Activated CD8-positive, alpha-beta memory T cell treated with anti-CD3 and anti-CD28 coated beads for 36 hours (primary cell): ENCODE measurements at regions not wholly inside any gene's neighbourhood (a gene's known extent, or its start where the extent isn't known, plus 50 kb on each side); places are given as distances from the start of the nearest gene placed in this dataset.

ENCODE experiments used
- CTCF ChIA-PET: fragments of 350-600 bp; sonication (Branson Sonifier 250); formaldehyde crosslinking; loops from one replicate; lab custom pipeline; 2021; ENCODE audit warnings: antibody characterized with exemption; lab: Charles Lee
- POLR2A ChIA-PET: fragments of 350-600 bp; sonication (Branson Sonifier 250); formaldehyde crosslinking; loops from one replicate; lab custom pipeline; 2021; ENCODE audit warnings: antibody characterized with exemption; lab: Charles Lee

GRCh38 chr11:91731051-91731450, 493.6 kb upstream of the FAT3 start:
- ChIA-PET CTCF (no interaction called here), POLR2A (no interaction called here)

- ChIA-PET CTCF (no interaction called here), POLR2A (no interaction called here)
These were observed 494.0 kb upstream of the FAT3 start for GRCh38 chr11:91730620-91731019.

GRCh38 chr11:91730057-91730456, 494.6 kb upstream of the FAT3 start:
- ChIA-PET CTCF (no interaction called here), POLR2A (no interaction called here)

- ChIA-PET CTCF (interaction anchor here (1.1 kb wide), 1 partner anchor 31 kb away, joined by 3 read pairs; no protein-coding TSS in a partner anchor), POLR2A (no interaction called here)
These were observed 507.4 kb upstream of the FAT3 start for GRCh38 chr11:91717169-91717568.

GRCh38 chr11:91707652-91708482, 516.8 kb upstream of the FAT3 start:
- ChIA-PET POLR2A (no interaction called here), CTCF (no interaction called here)

- ChIA-PET POLR2A (no interaction called here), CTCF (no interaction called here)
These were observed 521.6 kb upstream of the FAT3 start for GRCh38 chr11:91703042-91703441.

GRCh38 chr11:91700854-91701253, 523.8 kb upstream of the FAT3 start:
- CTCF ChIA-PET = no interaction called here

GRCh38 chr11:91698845-91699244, 525.8 kb upstream of the FAT3 start:
- ChIA-PET POLR2A (no interaction called here), CTCF (no interaction called here)

More at GRCh38 chr11:91700854-91701253, 523.8 kb upstream of the FAT3 start:
- POLR2A ChIA-PET = no interaction called here

- ChIA-PET POLR2A (no interaction called here), CTCF (no interaction called here)
These were observed 530.3 kb upstream of the FAT3 start for GRCh38 chr11:91694331-91694730.

- CTCF ChIA-PET = no interaction called here
These were observed 532.7 kb upstream of the FAT3 start for GRCh38 chr11:91691872-91692271.

GRCh38 chr11:91688672-91689071, 535.9 kb upstream of the FAT3 start:
- ChIA-PET POLR2A (no interaction called here), CTCF (no interaction called here)

More at GRCh38 chr11:91691872-91692271, 532.7 kb upstream of the FAT3 start:
- POLR2A ChIA-PET = no interaction called here

GRCh38 chr11:91686700-91687099, 537.9 kb upstream of the FAT3 start:
- ChIA-PET POLR2A (no interaction called here), CTCF (no interaction called here)

GRCh38 chr11:91686281-91686680, 538.3 kb upstream of the FAT3 start:
- POLR2A ChIA-PET = no interaction called here

GRCh38 chr11:91673705-91674104, 550.9 kb upstream of the FAT3 start:
- ChIA-PET CTCF (no interaction called here), POLR2A (no interaction called here)

More at GRCh38 chr11:91686281-91686680, 538.3 kb upstream of the FAT3 start:
- CTCF ChIA-PET = no interaction called here

- ChIA-PET CTCF (no interaction called here), POLR2A (no interaction called here)
These were observed 560.1 kb upstream of the FAT3 start for GRCh38 chr11:91664521-91664920.

GRCh38 chr11:91660036-91660435, 564.6 kb upstream of the FAT3 start:
- CTCF ChIA-PET = no interaction called here

GRCh38 chr11:91654686-91655085, 569.9 kb upstream of the FAT3 start:
- ChIA-PET CTCF (no interaction called here), POLR2A (no interaction called here)

More at GRCh38 chr11:91660036-91660435, 564.6 kb upstream of the FAT3 start:
- POLR2A ChIA-PET = no interaction called here

- ChIA-PET POLR2A (no interaction called here), CTCF (no interaction called here)
These were observed 571.4 kb upstream of the FAT3 start for GRCh38 chr11:91653079-91653754.

- ChIA-PET POLR2A (no interaction called here), CTCF (no interaction called here)
These were observed 573.8 kb upstream of the FAT3 start for GRCh38 chr11:91650802-91651201.

- ChIA-PET CTCF (no interaction called here), POLR2A (no interaction called here)
These were observed 583.5 kb upstream of the FAT3 start for GRCh38 chr11:91641153-91641552.

- CTCF ChIA-PET = no interaction called here
- POLR2A ChIA-PET = no interaction called here
These were observed 585.3 kb upstream of the FAT3 start for GRCh38 chr11:91639359-91639758.
